H1 (cell line): ENCODE measurements at regions not wholly inside any gene's neighbourhood (a gene's known extent, or its start where the extent isn't known, plus 50 kb on each side); places are given as distances from the start of the nearest gene placed in this dataset.

ENCODE experiments used
- CTCF ChIA-PET: fragments of 300-600 bp; sonication (Branson Sonifier 250); formaldehyde crosslinking; loops from one replicate; lab custom pipeline; 2021; ENCODE audit not compliant: partially characterized antibody; lab: Charles Lee
- POLR2A ChIA-PET: fragments of 300-600 bp; sonication (Branson Sonifier 250); formaldehyde crosslinking; loops from one replicate; lab custom pipeline; 2021; ENCODE audit warnings: inconsistent platforms; ENCODE audit not compliant: partially characterized antibody; lab: Charles Lee
- DNase-seq, 2 experiments: peaks; one replicate each; pipeline versions ENCODE4 v3.0.0 to v3.0.0-alpha.2; 2010 to 2022; ENCODE audit warnings: low spot score in 2 of 2, low read depth in 1 of 2, mixed read lengths in 1 of 2
- FAIRE-seq: peaks from 2 replicates; lab custom pipeline; 2011; peaks lifted over from hg19 to GRCh38; lab: Jason Lieb, UNC
- H2AFZ ChIP-seq: 2 replicates; pipeline ENCODE4 v1.8.1; 2012; ENCODE audit warnings: low read length, inconsistent platforms
- H2AK5ac ChIP-seq: 2 replicates; pipeline ENCODE4 v1.6.1; 2013; ENCODE audit warnings: low read depth, low read length
- H2BK120ac ChIP-seq: replicated peaks from 2 replicates; pipeline ENCODE3; 2013; ENCODE audit warnings: low read depth, low read length, inconsistent platforms
- H2BK12ac ChIP-seq: 2 replicates; pipeline ENCODE4 v1.6.1; 2013; ENCODE audit warnings: low read depth, low read length
- H2BK15ac ChIP-seq: 2 replicates; pipeline ENCODE4 v1.6.1; 2013; ENCODE audit warnings: low read length
- H2BK20ac ChIP-seq: 2 replicates; pipeline ENCODE4 v1.6.1; 2013; ENCODE audit warnings: low read length
- H2BK5ac ChIP-seq: 2 replicates; pipeline ENCODE4 v1.6.1; 2013; ENCODE audit warnings: low read depth, low read length
- H3K14ac ChIP-seq: 2 replicates; pipeline ENCODE4 v1.6.1; 2013; ENCODE audit warnings: inconsistent platforms; ENCODE audit not compliant: insufficient read length
- H3K18ac ChIP-seq: 2 replicates; pipeline ENCODE4 v1.6.1; 2013; ENCODE audit warnings: low read length; ENCODE audit errors: extremely low read depth
- H3K23ac ChIP-seq: 2 replicates; pipeline ENCODE4 v1.6.1; 2013; ENCODE audit warnings: inconsistent platforms; ENCODE audit not compliant: insufficient read length
- H3K23me2 ChIP-seq: 2 replicates; pipeline ENCODE4 v1.6.1; 2013; ENCODE audit warnings: low read depth, low read length
- H3K27ac ChIP-seq: 2 replicates; pipeline ENCODE4 v1.6.1; 2011; ENCODE audit warnings: low read depth, low read length, inconsistent platforms
- H3K27me3 ChIP-seq, 4 experiments: replicated peaks in 1 of 4; 1 replicate in 1 of 4; 2 replicates in 3 of 4; pipeline versions ENCODE4 v1.6.1 to v1.8.1; 2011 to 2013; ENCODE audit warnings: low read length in 3 of 4, mild to moderate bottlenecking in 3 of 4, inconsistent platforms in 2 of 4, mixed read lengths in 2 of 4, moderate library complexity in 1 of 4; ENCODE audit not compliant: control insufficient read depth in 3 of 4, insufficient read depth in 3 of 4; ENCODE audit errors: extremely low read depth in 1 of 4
- H3K36me3 ChIP-seq, 4 experiments: 2 replicates each; pipeline versions ENCODE4 v1.6.1 to v1.8.1; 2011 to 2013; ENCODE audit warnings: mild to moderate bottlenecking in 4 of 4, low read length in 3 of 4, moderate library complexity in 2 of 4, control low read depth in 1 of 4, inconsistent platforms in 1 of 4; ENCODE audit not compliant: insufficient read depth in 4 of 4, control insufficient read depth in 2 of 4
- H3K4ac ChIP-seq: replicated peaks from 2 replicates; pipeline ENCODE3; 2013; ENCODE audit warnings: low read length, low read depth, mixed read lengths, inconsistent platforms; ENCODE audit not compliant: insufficient read length
- H3K4me1 ChIP-seq, 4 experiments: replicated peaks in 1 of 4; 1 replicate in 1 of 4; 2 replicates in 3 of 4; pipeline versions ENCODE4 v1.6.1 to v1.8.1; 2011 to 2013; ENCODE audit warnings: low read length in 3 of 4, inconsistent platforms in 2 of 4, mixed read lengths in 1 of 4; ENCODE audit not compliant: insufficient read depth in 4 of 4, control insufficient read depth in 3 of 4
- H3K4me2 ChIP-seq, 2 experiments: 2 replicates each; pipeline versions ENCODE4 v1.6.1 to v1.8.1; 2011 to 2013; ENCODE audit warnings: low read depth in 2 of 2, low read length in 2 of 2, control low read depth in 1 of 2, inconsistent platforms in 1 of 2, mild to moderate bottlenecking in 1 of 2; ENCODE audit not compliant: insufficient read depth in 1 of 2
- H3K4me3 ChIP-seq, 4 experiments: fragments of 200-600, 300-600 bp in 1 of 4; sonication (generic), shearing (Covaris generic), sonication (Bioruptor Twin) in 1 of 4; 2 replicates each; pipeline versions ENCODE4 v1.5.1 to v1.8.1; 2011 to 2016; ENCODE audit warnings: low read length in 4 of 4, low read depth in 3 of 4, control low read depth in 2 of 4, inconsistent platforms in 2 of 4, mild to moderate bottlenecking in 2 of 4, mixed read lengths in 1 of 4, moderate library complexity in 1 of 4; ENCODE audit not compliant: insufficient read depth in 2 of 4; ENCODE audit errors: extremely low read depth in 1 of 4
- H3K56ac ChIP-seq: replicated peaks from 2 replicates; pipeline ENCODE3; 2013; ENCODE audit warnings: low read depth, mild to moderate bottlenecking, mixed read lengths, low read length, inconsistent platforms; ENCODE audit not compliant: insufficient read length
- H3K79me1 ChIP-seq: 2 replicates; pipeline ENCODE4 v1.6.1; 2013; ENCODE audit warnings: low read depth, low read length, control low read depth
- H3K79me2 ChIP-seq, 2 experiments: 2 replicates each; pipeline versions ENCODE4 v1.6.1 to v1.8.1; 2012 to 2013; ENCODE audit warnings: low read length in 2 of 2, mild to moderate bottlenecking in 2 of 2, inconsistent platforms in 1 of 2; ENCODE audit not compliant: insufficient read depth in 2 of 2, control insufficient read depth in 1 of 2
- H3K9ac ChIP-seq, 4 experiments: replicated peaks in 1 of 4; 1 replicate in 1 of 4; 2 replicates in 3 of 4; pipeline versions ENCODE4 v1.6.1 to v1.8.1; 2011 to 2013; ENCODE audit warnings: low read depth in 3 of 4, low read length in 3 of 4, control low read depth in 2 of 4, mild to moderate bottlenecking in 2 of 4, moderate library complexity in 2 of 4, inconsistent platforms in 1 of 4; ENCODE audit errors: extremely low read depth in 1 of 4
- H3K9me3 ChIP-seq, 2 experiments: 2 replicates each; pipeline versions ENCODE4 v1.6.1 to v1.8.1; 2012 to 2013; ENCODE audit warnings: mild to moderate bottlenecking in 2 of 2, moderate library complexity in 2 of 2, control low read depth in 1 of 2, inconsistent platforms in 1 of 2, low read depth in 1 of 2, low read length in 1 of 2, mixed read lengths in 1 of 2; ENCODE audit not compliant: insufficient read depth in 2 of 2
- H4K20me1 ChIP-seq, 2 experiments: replicated peaks in 1 of 2; 2 replicates each; pipeline versions ENCODE3 to v1.8.1; 2011 to 2013; ENCODE audit warnings: inconsistent platforms in 2 of 2, low read length in 2 of 2, mild to moderate bottlenecking in 1 of 2; ENCODE audit not compliant: insufficient read depth in 2 of 2, control insufficient read depth in 1 of 2
- H4K5ac ChIP-seq: 2 replicates; pipeline ENCODE4 v1.6.1; 2013; ENCODE audit warnings: low read length, low read depth, mixed read lengths, inconsistent platforms; ENCODE audit not compliant: insufficient read length
- H4K8ac ChIP-seq: 2 replicates; pipeline ENCODE4 v1.8.0; 2013; ENCODE audit warnings: mild to moderate bottlenecking, moderate library complexity, low read length, inconsistent platforms; ENCODE audit not compliant: insufficient read depth; ENCODE audit errors: extremely low read depth
- H4K91ac ChIP-seq: replicated peaks from 2 replicates; pipeline ENCODE3; 2013; ENCODE audit warnings: low read length, mixed read lengths, inconsistent platforms; ENCODE audit not compliant: insufficient read length
- ATF2 ChIP-seq: IDR thresholded peaks from 2 replicates; pipeline ENCODE4 v1.6.1; 2012; ENCODE audit warnings: low read length, inconsistent platforms
- ATF3 ChIP-seq: IDR thresholded peaks from 2 replicates; pipeline ENCODE4 v1.6.1; 2011; ENCODE audit warnings: low read depth, mild to moderate bottlenecking, low read length; ENCODE audit not compliant: insufficient read depth
- BRCA1 ChIP-seq: IDR thresholded peaks from 2 replicates; pipeline ENCODE4 v1.6.1; 2012; ENCODE audit warnings: low read depth, low read length, improper control_type of control experiment
- CBX8 ChIP-seq: fragments of 300-800, 300-1000 bp; sonication (generic); IDR thresholded peaks from 2 replicates; pipeline ENCODE4 v1.7.1; 2016; ENCODE audit warnings: low read depth, low read length, borderline replicate concordance
- CHD2 ChIP-seq: IDR thresholded peaks from 2 replicates; pipeline ENCODE4 v1.6.1; 2012; ENCODE audit warnings: low read length, improper control_type of control experiment
- HDAC2 ChIP-seq, 2 experiments: fragments of 300-600 bp in 1 of 2; sonication (generic) in 1 of 2; IDR thresholded peaks; 2 replicates each; pipeline ENCODE4 v1.6.1; 2011 to 2012; ENCODE audit warnings: low read depth in 2 of 2, low read length in 2 of 2, mild to moderate bottlenecking in 2 of 2, moderate library complexity in 2 of 2, borderline replicate concordance in 1 of 2, inconsistent platforms in 1 of 2
- HDAC6 ChIP-seq: IDR thresholded peaks from one replicate; pipeline ENCODE4 v1.7.1; 2012; ENCODE audit warnings: low read depth, mild to moderate bottlenecking, inconsistent platforms, low read length, moderate library complexity
- JUND ChIP-seq: IDR thresholded peaks from 2 replicates; pipeline ENCODE4 v1.6.1; 2011; ENCODE audit warnings: mild to moderate bottlenecking, improper control_type of control experiment, low read length
- NRF1 ChIP-seq: IDR thresholded peaks from 2 replicates; pipeline ENCODE4 v1.6.1; 2011; ENCODE audit warnings: mild to moderate bottlenecking, low read depth, low read length, improper control_type of control experiment
- POU5F1 ChIP-seq: IDR thresholded peaks from 2 replicates; pipeline ENCODE4 v1.6.1; 2011; ENCODE audit warnings: low read depth, mild to moderate bottlenecking, low read length, moderate library complexity
- SP2 ChIP-seq: IDR thresholded peaks from 2 replicates; pipeline ENCODE4 v1.6.1; 2012; ENCODE audit warnings: mild to moderate bottlenecking, low read length, inconsistent platforms
- YY1 ChIP-seq: IDR thresholded peaks from 2 replicates; pipeline ENCODE4 v1.6.1; 2011; ENCODE audit warnings: low read depth, mild to moderate bottlenecking, low read length
- WGBS, 2 experiments: shearing (Covaris generic) in 1 of 2; methylation state at CpG; one replicate each; pipeline versions ENCODE4 v1.1.6 to v1.1.7; 2013 to 2015; ENCODE audit warnings: low lambda C conversion rate in 2 of 2, mixed read lengths in 2 of 2, inconsistent platforms in 1 of 2, low coverage in 1 of 2, missing lambda C conversion rate in 1 of 2; ENCODE audit not compliant: insufficient replicate concordance in 2 of 2, insufficient coverage in 1 of 2, insufficient read length in 1 of 2; ENCODE audit errors: extremely low coverage in 1 of 2, missing lambda C conversion rate in 1 of 2; 5-methylcytosine and 5-hydroxymethylcytosine counted together

GRCh38 chr16:54703339-54703738 lies 227.3 kb upstream of the IRX5 start:
- Histone ChIP-seq H2AK5ac (no peak overlapping the region), H3K9me3 (no peaks in the 10 kb centered on the region), H3K27ac (no peak overlapping the region), H3K4me1 (no peaks in the 10 kb centered on the region), H4K20me1 (no peaks in the 10 kb centered on the region), H3K56ac (no peak overlapping the region), H3K23me2 (no peaks in the 10 kb centered on the region), H2BK120ac (no peak overlapping the region), H2BK15ac (no peak overlapping the region), H3K14ac (no peak overlapping the region), H3K23ac (no peak overlapping the region), H2BK5ac (no peak overlapping the region), H3K79me1 (no peaks in the 10 kb centered on the region), H3K4ac (no peak overlapping the region), H3K36me3 (no peaks in the 10 kb centered on the region), H3K27me3 (no peaks in the 10 kb centered on the region), H2BK20ac (no peak overlapping the region), H3K18ac (no peak overlapping the region), H3K4me2 (no peak overlapping the region), H4K5ac (no peak overlapping the region), H4K91ac (no peak overlapping the region), H2BK12ac (no peak overlapping the region), H3K9ac (no peak overlapping the region; a peak in 1 of 7 replicates), H2AFZ (no peak overlapping the region), H3K79me2 (no peaks in the 10 kb centered on the region), H4K8ac (no peak overlapping the region), H3K4me3 (no peak overlapping the region)
- POLR2A ChIA-PET, result no interaction called here
- FAIRE-seq (no peak), DNase-seq (no peak)
- 97% methylated on average over 9 of the region's 9 CpGs; no CpG with 5 or more reads in 1 of the 2 experiments for WGBS, 2 experiments
- CTCF ChIA-PET, result interaction anchor here (0.6 to 0.7 kb wide), 2 partner anchors 10 to 70 kb away, joined by 3 read pairs; no protein-coding TSS in a partner anchor
- TF ChIP-seq BRCA1 (no peak), HDAC6 (no peak), NRF1 (no peak), HDAC2 (IDR thresholded peaks at IDR 0.05; ENCODE audit: borderline replicate concordance in 1 of 2, low read depth in 2 of 2, low read length in 2 of 2) (no peak), JUND (no peak), SP2 (no peak), CHD2 (no peak), POU5F1 (no peak), YY1 (no peak), ATF3 (no peak), CBX8 (no peak), ATF2 (no peak)
